ENCODE measurements at regions not wholly inside any gene's neighbourhood (a gene's known extent, or its start where the extent isn't known, plus 50 kb on each side); places are given as distances from the start of the nearest gene placed in this dataset.

GRCh38 chr11:115564851-115565250 lies 60.6 kb upstream of the CADM1 start:
- Histone ChIP-seq H3K4ac (ENCODE audit: low read length) (no peak overlapping the region), H3K9me3 (replicated peaks in 1 of 2; ENCODE audit: control insufficient read depth in 2 of 2, insufficient read depth in 1 of 2, low read depth in 1 of 2, low read length in 2 of 2) (no peaks in the 10 kb centered on the region), H3K23ac (ENCODE audit: low read depth, low read length, poor library complexity) (no peak overlapping the region), H3K4me1 (ENCODE audit: control insufficient read depth in 2 of 2, insufficient read depth in 1 of 2, low read depth in 1 of 2, low read length in 2 of 2) (peaks cover 0 to 7% of the 10 kb centered on the region in 2 donors), H3K4me3 (ENCODE audit: low read length in 2 of 2) (no peak overlapping the region), H4K91ac (ENCODE audit: low read depth, low read length, poor library complexity) (no peak overlapping the region), H2AK5ac (ENCODE audit: low read depth, low read length) (peak overlapping the region; percentile 34), H3K79me1 (ENCODE audit: low read depth, low read length) (no peaks in the 10 kb centered on the region), H2BK120ac (ENCODE audit: low read depth, low read length) (no peak overlapping the region), H2BK15ac (ENCODE audit: low read length) (no peak overlapping the region), H4K8ac (ENCODE audit: low read depth, low read length) (no peak overlapping the region), H3K27me3 (ENCODE audit: control insufficient read depth in 3 of 3, insufficient read depth in 3 of 3, low read depth in 1 of 3, low read length in 3 of 3) (no peaks in the 10 kb centered on the region), H2BK12ac (ENCODE audit: low read length) (no peak overlapping the region), H3K27ac (replicated peaks; ENCODE audit: low read length) (no peak overlapping the region), H2BK5ac (ENCODE audit: low read length) (no peak overlapping the region), H3K14ac (ENCODE audit: low read length) (no peak overlapping the region), H2AFZ (ENCODE audit: low read length) (no peak overlapping the region), H3K18ac (ENCODE audit: low read length) (peak overlapping the region; percentile 18), H3K4me2 (ENCODE audit: insufficient read depth, low read length, poor library complexity, severe bottlenecking) (no peak overlapping the region), H3K9ac (ENCODE audit: low read depth, low read length, poor library complexity) (no peak overlapping the region), H3K36me3 (replicated peaks in 1 of 2; ENCODE audit: control insufficient read depth in 2 of 2, insufficient read depth in 2 of 2, low read length in 2 of 2) (no peaks in the 10 kb centered on the region)
- WGBS, 2 donors (ENCODE audit: extremely low coverage in 2 of 2, insufficient read length in 2 of 2, insufficient replicate concordance in 1 of 2): no CpG with 5 or more reads among the region's 8 CpGs
- DNase-seq (ENCODE audit: low spot score): no peak

GRCh38 chr11:115561116-115561515 lies 56.9 kb upstream of the CADM1 start:
- no peak overlapping the region for H3K18ac ChIP-seq (ENCODE audit: low read length)
- H3K4me2 ChIP-seq (ENCODE audit: insufficient read depth, low read length, poor library complexity, severe bottlenecking): no peak overlapping the region
- H2AK5ac ChIP-seq (ENCODE audit: low read depth, low read length): no peak overlapping the region
- H3K4me3 ChIP-seq (ENCODE audit: low read length in 2 of 2): no peak overlapping the region
- no peak overlapping the region for H2BK15ac ChIP-seq (ENCODE audit: low read length)
- WGBS, 2 donors (ENCODE audit: extremely low coverage in 2 of 2, insufficient read length in 2 of 2, insufficient replicate concordance in 1 of 2): no CpG with 5 or more reads among the region's 2 CpGs
- no peak overlapping the region for H3K9ac ChIP-seq (ENCODE audit: low read depth, low read length, poor library complexity)
- H3K9me3 ChIP-seq (replicated peaks in 1 of 2; ENCODE audit: control insufficient read depth in 2 of 2, insufficient read depth in 1 of 2, low read depth in 1 of 2, low read length in 2 of 2): peaks cover 0 to 2% of the 10 kb centered on the region in 2 donors
- no peaks in the 10 kb centered on the region for H3K27me3 ChIP-seq (ENCODE audit: control insufficient read depth in 3 of 3, insufficient read depth in 3 of 3, low read depth in 1 of 3, low read length in 3 of 3)
- DNase-seq (ENCODE audit: low spot score): no peak
- H4K91ac ChIP-seq (ENCODE audit: low read depth, low read length, poor library complexity): no peak overlapping the region
- no peak overlapping the region for H2BK120ac ChIP-seq (ENCODE audit: low read depth, low read length)
- peaks cover 0 to 6% of the 10 kb centered on the region in 2 donors for H3K4me1 ChIP-seq (ENCODE audit: control insufficient read depth in 2 of 2, insufficient read depth in 1 of 2, low read depth in 1 of 2, low read length in 2 of 2)
- no peaks in the 10 kb centered on the region for H3K36me3 ChIP-seq (replicated peaks in 1 of 2; ENCODE audit: control insufficient read depth in 2 of 2, insufficient read depth in 2 of 2, low read length in 2 of 2)
- H2BK12ac ChIP-seq (ENCODE audit: low read length): no peak overlapping the region
- no peak overlapping the region for H2BK5ac ChIP-seq (ENCODE audit: low read length)
- H3K27ac ChIP-seq (replicated peaks; ENCODE audit: low read length): no peak overlapping the region
- no peak overlapping the region for H2AFZ ChIP-seq (ENCODE audit: low read length)
- H4K8ac ChIP-seq (ENCODE audit: low read depth, low read length): no peak overlapping the region
- H3K14ac ChIP-seq (ENCODE audit: low read length): no peak overlapping the region
- H3K23ac ChIP-seq (ENCODE audit: low read depth, low read length, poor library complexity): no peak overlapping the region
- no peaks in the 10 kb centered on the region for H3K79me1 ChIP-seq (ENCODE audit: low read depth, low read length)
- H3K4ac ChIP-seq (ENCODE audit: low read length): no peak overlapping the region

- DNase-seq (ENCODE audit: low spot score): no peak
- Histone ChIP-seq H4K91ac (ENCODE audit: low read depth, low read length, poor library complexity) (no peak overlapping the region), H2AFZ (ENCODE audit: low read length) (no peak overlapping the region), H3K9ac (ENCODE audit: low read depth, low read length, poor library complexity) (no peak overlapping the region), H3K14ac (ENCODE audit: low read length) (no peak overlapping the region), H3K4me3 (ENCODE audit: low read length in 2 of 2) (no peak overlapping the region), H2BK5ac (ENCODE audit: low read length) (no peak overlapping the region), H3K18ac (ENCODE audit: low read length) (no peak overlapping the region), H2BK12ac (ENCODE audit: low read length) (no peak overlapping the region), H3K27me3 (ENCODE audit: control insufficient read depth in 3 of 3, insufficient read depth in 3 of 3, low read depth in 1 of 3, low read length in 3 of 3) (peaks cover 0 to 3% (median 0%) of the 10 kb centered on the region in 3 experiments), H3K4ac (ENCODE audit: low read length) (no peak overlapping the region), H2AK5ac (ENCODE audit: low read depth, low read length) (no peak overlapping the region), H2BK120ac (ENCODE audit: low read depth, low read length) (no peak overlapping the region), H3K27ac (replicated peaks; ENCODE audit: low read length) (no peak overlapping the region), H2BK15ac (ENCODE audit: low read length) (no peak overlapping the region), H4K8ac (ENCODE audit: low read depth, low read length) (no peak overlapping the region), H3K36me3 (replicated peaks in 1 of 2; ENCODE audit: control insufficient read depth in 2 of 2, insufficient read depth in 2 of 2, low read length in 2 of 2) (no peaks in the 10 kb centered on the region), H3K23ac (ENCODE audit: low read depth, low read length, poor library complexity) (no peak overlapping the region), H3K9me3 (replicated peaks in 1 of 2; ENCODE audit: control insufficient read depth in 2 of 2, insufficient read depth in 1 of 2, low read depth in 1 of 2, low read length in 2 of 2) (peaks cover 0 to 2% of the 10 kb centered on the region in 2 donors), H3K4me1 (ENCODE audit: control insufficient read depth in 2 of 2, insufficient read depth in 1 of 2, low read depth in 1 of 2, low read length in 2 of 2) (peaks cover 0 to 7% of the 10 kb centered on the region in 2 donors), H3K79me1 (ENCODE audit: low read depth, low read length) (no peaks in the 10 kb centered on the region), H3K4me2 (ENCODE audit: insufficient read depth, low read length, poor library complexity, severe bottlenecking) (no peak overlapping the region)
- no CpG with 5 or more reads among the region's 1 CpG for WGBS, 2 donors (ENCODE audit: extremely low coverage in 2 of 2, insufficient read length in 2 of 2, insufficient replicate concordance in 1 of 2)
Observed at GRCh38 chr11:115558635-115559034, 54.4 kb upstream of the CADM1 start.

GRCh38 chr11:115557681-115558080 lies 53.5 kb upstream of the CADM1 start:
- Histone ChIP-seq H2BK5ac (ENCODE audit: low read length) (no peak overlapping the region), H3K4me2 (ENCODE audit: insufficient read depth, low read length, poor library complexity, severe bottlenecking) (no peak overlapping the region), H3K4ac (ENCODE audit: low read length) (no peak overlapping the region), H2AK5ac (ENCODE audit: low read depth, low read length) (no peak overlapping the region), H3K36me3 (replicated peaks in 1 of 2; ENCODE audit: control insufficient read depth in 2 of 2, insufficient read depth in 2 of 2, low read length in 2 of 2) (no peaks in the 10 kb centered on the region), H3K18ac (ENCODE audit: low read length) (no peak overlapping the region), H2AFZ (ENCODE audit: low read length) (no peak overlapping the region), H2BK15ac (ENCODE audit: low read length) (no peak overlapping the region), H3K23ac (ENCODE audit: low read depth, low read length, poor library complexity) (no peak overlapping the region), H3K27me3 (ENCODE audit: control insufficient read depth in 3 of 3, insufficient read depth in 3 of 3, low read depth in 1 of 3, low read length in 3 of 3) (peaks cover 0 to 3% (median 0%) of the 10 kb centered on the region in 3 experiments), H4K91ac (ENCODE audit: low read depth, low read length, poor library complexity) (no peak overlapping the region), H3K79me1 (ENCODE audit: low read depth, low read length) (no peaks in the 10 kb centered on the region), H2BK120ac (ENCODE audit: low read depth, low read length) (no peak overlapping the region), H3K14ac (ENCODE audit: low read length) (no peak overlapping the region), H4K8ac (ENCODE audit: low read depth, low read length) (no peak overlapping the region), H3K4me1 (ENCODE audit: control insufficient read depth in 2 of 2, insufficient read depth in 1 of 2, low read depth in 1 of 2, low read length in 2 of 2) (peaks cover 0 to 9% of the 10 kb centered on the region in 2 donors), H3K4me3 (ENCODE audit: low read length in 2 of 2) (no peak overlapping the region), H3K9me3 (replicated peaks in 1 of 2; ENCODE audit: control insufficient read depth in 2 of 2, insufficient read depth in 1 of 2, low read depth in 1 of 2, low read length in 2 of 2) (peaks cover 0 to 2% of the 10 kb centered on the region in 2 donors), H2BK12ac (ENCODE audit: low read length) (no peak overlapping the region), H3K27ac (replicated peaks; ENCODE audit: low read length) (no peak overlapping the region), H3K9ac (ENCODE audit: low read depth, low read length, poor library complexity) (no peak overlapping the region)
- DNase-seq (ENCODE audit: low spot score): no peak
- no CpG with 5 or more reads among the region's 7 CpGs for WGBS, 2 donors (ENCODE audit: extremely low coverage in 2 of 2, insufficient read length in 2 of 2, insufficient replicate concordance in 1 of 2)

Data from neuronal stem cell (in vitro differentiated cells).